HG02763 (cell line): ENCODE measurements at regions not wholly inside any gene's neighbourhood (a gene's known extent, or its start where the extent isn't known, plus 50 kb on each side); places are given as distances from the start of the nearest gene placed in this dataset.

Source experiments
- ATAC-seq: cut with Tn5 transposase; IDR thresholded peaks from one replicate; pipeline ENCODE4 v1.9.1; 2021; ENCODE audit warnings: mild to moderate bottlenecking, moderate library complexity; ENCODE audit not compliant: unreplicated experiment

- no peak for ATAC-seq
Measured at GRCh38 chr5:117271656-117272055, 697.0 kb upstream of the SEMA6A start.

DNA sequence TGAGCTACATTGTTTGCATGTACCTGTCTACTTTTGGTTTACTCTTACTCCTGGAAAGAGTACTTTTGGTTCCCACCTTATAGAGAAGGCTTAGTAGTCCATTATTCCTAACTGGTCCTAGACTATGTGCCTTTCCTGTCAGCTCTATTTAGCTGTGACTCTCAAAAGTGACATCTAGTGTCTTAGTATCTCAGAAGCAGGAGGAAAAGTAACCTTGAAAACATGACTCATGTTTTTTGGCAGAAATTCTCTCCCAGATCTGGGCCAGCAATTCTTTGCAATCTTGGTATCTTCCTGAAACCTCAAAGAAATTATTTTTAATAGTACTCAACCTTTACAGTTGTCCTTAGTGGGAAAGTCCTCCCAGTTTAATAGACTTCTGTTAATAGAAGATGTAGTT is 691.7 kb upstream of the SEMA6A start:
- no peak for ATAC-seq

DNA sequence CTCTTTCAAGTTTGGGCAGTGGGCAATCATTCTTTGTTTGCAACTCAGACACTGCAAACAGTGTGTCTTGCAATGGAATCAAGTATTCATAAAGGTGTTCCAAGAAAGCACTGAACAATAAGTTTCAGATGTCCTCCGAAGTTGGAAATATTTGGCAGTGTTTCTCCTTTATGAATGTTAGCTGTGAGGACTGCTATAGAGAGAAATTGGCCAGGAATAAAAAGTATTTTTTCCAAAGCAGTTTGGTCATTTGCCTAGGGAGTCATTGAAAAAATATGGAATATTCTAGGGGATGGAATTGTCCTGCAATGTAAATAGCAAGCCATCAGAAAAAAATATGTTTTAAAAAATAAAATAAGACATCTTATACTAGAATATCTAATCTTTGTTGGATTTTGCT is 688.6 kb upstream of the SEMA6A start:
- ATAC-seq: no peak

- no peak for ATAC-seq
Measured at GRCh38 chr5:117262572-117263131, 688.0 kb upstream of the SEMA6A start.

DNA sequence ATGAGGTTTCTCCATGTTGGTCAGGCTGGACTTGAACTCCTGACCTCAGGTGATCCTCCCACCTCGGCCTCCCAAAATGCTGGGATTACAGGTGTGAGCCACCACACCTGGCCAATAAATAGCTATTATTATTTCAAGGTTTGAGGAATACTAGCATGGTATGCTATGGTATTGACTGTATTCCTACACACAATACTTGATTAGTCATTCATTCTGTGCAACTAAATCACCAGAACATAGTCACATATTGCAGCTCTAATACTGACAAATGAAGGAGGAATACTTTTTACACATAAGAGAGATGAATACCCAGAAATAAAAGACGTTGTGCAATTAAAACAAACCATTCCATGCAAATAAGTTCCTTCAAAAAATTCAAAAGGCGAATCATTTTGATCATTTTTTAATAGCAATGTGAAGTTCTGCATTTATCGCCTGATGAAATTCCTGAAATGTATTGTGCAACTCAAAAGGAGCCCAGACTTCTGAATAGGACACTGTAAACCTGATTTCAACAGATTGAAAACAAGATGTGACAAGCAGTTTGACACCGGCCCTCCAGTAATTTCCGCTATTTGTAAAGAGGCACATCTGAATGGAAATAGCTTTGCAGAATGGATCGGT is 687.4 kb upstream of the SEMA6A start:
- ATAC-seq: no peak

DNA sequence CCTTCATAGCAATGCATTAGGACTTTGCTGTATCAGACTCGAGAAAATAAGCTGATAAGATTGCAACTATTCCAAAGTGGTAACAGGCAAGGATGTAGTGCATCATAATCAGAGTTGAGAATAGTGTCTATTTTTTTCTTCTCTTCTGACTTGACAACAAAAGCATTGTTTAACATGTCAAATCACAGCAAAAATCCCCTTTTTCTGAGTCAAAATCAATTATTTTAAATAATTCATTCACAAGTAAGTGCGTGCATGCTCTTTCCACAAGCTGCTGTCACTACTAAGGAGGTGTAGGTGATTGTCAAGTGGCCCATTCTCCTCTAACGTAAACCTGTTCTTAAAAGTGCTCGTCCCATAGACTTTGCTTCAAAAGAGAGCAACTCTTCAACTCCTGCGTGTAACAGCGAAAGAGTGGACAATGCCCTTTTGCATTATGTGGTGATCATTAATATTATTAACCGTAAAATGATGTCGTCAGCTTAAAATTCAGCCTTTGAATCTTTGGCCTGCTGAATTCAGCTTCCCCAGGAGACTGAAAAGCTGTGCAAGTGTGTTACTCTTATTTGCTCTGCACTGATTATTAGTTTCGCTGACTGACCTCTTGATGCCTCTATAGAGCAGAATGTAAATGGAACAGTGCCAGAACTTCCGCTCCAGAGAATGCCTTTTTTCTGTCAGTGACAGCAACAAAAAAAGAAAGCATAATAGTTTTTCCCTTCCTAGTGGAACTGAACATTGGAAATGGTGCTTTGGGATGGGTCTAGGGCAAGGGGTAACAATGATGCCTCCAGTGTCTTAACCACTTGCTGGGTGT is 680.8 kb upstream of the SEMA6A start:
- no peak for ATAC-seq

- ATAC-seq: no peak
Measured at GRCh38 chr5:117252566-117252965, 677.9 kb upstream of the SEMA6A start.

DNA sequence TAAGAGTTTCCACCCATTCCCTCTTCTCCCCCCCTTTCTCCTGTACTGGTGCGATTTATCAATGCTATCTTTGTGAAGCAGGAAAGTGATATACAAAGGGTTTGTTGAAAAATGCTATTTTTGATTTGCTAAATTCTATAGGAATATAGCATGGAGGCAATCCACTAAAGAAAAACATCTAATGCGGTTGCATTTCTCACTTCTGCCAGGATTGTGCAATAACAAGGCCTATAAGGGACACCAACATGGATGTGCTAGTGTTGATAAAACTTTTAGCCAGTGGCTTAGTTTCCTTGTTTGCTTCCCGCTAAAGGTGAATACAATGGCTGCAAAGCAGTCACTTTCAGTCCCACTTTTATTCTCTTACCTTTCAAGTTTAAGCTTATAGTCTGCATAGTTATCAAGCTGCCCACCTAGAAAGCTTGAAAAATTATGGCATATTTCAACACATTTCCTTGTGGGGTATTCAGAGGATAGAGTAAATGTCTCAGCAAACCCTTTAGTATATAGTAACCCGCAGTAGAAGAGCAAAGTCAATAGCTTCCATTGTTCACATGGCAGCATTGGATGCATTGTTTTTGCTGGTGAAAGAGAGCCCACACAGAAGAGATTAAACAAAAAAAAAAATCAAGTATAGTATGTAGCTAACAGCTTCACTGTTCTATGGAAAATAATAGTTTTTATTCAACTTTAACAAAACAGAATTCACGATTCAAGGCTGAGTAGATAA is 674.6 kb upstream of the SEMA6A start:
- ATAC-seq: no peak

DNA sequence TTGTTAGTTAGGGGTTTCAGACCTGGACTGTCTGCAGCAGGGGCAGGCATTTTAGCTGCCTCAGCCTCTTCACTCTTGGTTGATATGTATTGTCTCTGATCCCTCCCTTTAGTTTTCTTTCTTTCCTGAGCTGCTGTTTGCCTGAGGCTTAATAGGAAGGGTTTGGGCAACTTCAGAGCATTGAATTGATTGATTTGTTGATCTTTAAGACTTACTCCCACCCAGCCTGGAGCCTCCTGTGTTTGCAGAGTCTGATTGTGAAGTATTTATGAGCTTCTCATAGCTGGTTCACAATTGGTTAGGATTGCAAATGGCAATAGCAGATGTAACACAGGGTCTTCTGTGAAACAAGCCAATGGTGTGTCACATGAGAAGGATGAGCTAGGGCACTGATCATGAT is 671.8 kb upstream of the SEMA6A start:
- ATAC-seq: no peak

DNA sequence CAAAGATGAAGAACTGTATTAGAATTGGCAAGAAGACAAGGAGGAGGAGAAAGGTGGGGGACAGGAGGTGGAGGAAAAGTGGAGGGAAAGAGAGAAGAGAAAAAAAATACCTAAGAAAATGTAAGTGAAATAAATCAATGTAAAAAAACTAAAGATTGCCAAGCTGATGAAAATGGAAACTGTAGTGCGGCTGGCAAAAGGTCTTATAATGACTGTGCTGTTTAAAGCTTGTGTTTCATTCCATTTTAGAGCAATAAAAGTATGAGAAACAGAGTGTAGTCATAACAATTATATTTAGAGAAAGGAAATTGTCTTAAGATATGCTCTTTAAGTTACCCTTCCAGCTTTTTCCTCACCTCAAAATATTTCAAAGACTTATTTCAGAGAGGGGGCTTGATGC is 670.5 kb upstream of the SEMA6A start:
- no peak for ATAC-seq

GRCh38 chr5:117242028-117242427 is 667.4 kb upstream of the SEMA6A start:
- ATAC-seq: no peak

DNA sequence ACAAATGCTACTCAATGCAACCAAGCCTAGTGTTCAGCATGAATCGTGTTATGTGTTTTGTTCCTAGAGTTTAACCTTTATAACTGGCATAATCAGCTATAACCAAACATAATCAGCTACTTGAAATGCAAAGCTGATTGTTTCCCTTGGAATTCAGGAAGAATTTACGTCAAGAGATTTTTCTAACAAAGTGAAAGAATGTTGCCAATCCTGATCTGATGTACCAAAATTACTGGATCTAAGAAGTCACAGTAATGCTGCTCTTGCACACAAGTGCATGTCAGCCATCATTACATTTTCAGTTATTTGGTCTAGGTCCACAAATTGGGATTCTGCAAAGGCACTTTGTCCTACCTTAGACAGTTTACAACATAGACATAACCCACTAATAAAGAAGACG is 662.3 kb upstream of the SEMA6A start:
- ATAC-seq: no peak

DNA sequence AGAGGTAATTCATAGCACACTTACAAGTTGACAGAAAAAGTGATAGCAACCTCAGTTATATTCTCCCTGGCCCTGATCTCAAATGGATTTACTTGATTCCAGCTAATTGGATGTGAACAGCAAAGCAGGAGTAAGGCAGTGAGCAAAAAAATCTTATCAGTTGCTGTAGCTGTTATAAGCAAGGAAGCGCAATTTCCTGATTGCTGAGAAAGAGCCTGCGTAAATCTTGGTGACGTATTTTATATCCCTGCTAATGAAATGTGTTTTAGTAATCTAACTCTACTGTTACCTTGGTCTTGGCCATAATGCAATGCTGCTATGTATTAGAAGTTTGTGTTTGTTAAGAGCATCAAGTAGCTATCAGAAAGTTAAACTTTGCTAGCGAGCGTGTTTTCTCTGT is 661.2 kb upstream of the SEMA6A start:
- ATAC-seq: no peak

- ATAC-seq: no peak
Measured at GRCh38 chr5:117230375-117230774, 655.8 kb upstream of the SEMA6A start.

- no peak for ATAC-seq
Measured at GRCh38 chr5:117220730-117221129, 646.1 kb upstream of the SEMA6A start.

- no peak for ATAC-seq
Measured at GRCh38 chr5:117218789-117219188, 644.2 kb upstream of the SEMA6A start.

DNA sequence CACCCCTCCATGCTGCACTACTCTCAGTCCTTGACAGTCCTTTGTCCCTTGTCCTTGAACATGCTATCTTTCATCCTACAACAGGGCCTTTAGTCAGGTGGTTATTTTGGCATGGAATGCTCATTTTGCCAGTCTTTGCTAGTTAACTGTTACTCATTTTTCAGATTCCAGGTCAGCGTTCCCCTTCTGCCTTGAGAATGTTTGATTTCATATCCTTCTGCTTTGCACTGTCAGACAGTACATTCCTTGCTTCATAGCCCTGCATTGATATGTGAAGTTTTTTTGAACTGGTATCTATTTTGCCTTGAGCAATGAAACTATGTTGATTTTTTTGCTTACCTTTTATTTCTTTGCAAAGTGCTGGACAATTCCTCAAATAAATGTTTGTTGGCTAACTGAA is 638.2 kb upstream of the SEMA6A start:
- no peak for ATAC-seq

GRCh38 chr5:117210796-117211195 is 636.2 kb upstream of the SEMA6A start:
- ATAC-seq: no peak

DNA sequence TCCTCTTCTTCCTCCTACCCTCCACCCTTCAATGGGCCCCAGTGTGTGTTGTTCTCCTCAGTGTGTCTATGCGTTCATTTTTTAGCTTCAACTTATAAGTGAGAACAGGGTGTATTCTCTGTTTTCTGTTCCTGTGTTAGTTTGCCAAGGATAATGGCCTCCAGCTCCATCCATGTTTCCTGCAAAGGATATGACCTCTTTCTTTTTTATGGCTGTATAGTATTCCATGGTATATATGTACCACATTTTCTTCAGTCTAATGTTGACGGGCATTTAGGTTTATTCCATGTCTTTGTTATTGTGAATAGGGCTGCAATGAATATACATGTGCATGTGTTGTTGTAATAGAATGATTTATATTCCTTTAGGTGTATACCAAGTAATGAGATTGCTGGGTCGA is 634.9 kb upstream of the SEMA6A start:
- ATAC-seq: no peak

- ATAC-seq: no peak
Measured at GRCh38 chr5:117207088-117207668, 632.6 kb upstream of the SEMA6A start.

DNA sequence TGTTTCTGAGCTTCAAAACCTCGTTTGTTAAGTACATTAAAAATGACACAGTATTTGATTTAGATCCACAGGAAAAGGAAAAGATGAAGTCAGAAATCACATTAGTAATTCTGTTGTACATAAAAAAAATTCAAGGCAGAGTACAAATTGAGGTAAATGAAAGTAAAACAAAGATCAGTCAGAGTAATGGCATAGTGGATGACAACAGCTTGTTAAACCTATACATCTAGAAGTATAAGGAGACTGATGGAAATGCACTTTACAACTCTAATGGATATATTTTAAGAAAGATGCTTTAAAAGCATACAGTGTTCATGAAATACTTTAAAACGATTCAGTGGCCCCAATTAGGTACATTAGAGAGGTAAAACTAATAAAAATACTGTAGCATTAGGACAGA is 631.3 kb upstream of the SEMA6A start:
- ATAC-seq: no peak
